Liver (tissue), 8 donors: ENCODE measurements at regions not wholly inside any gene's neighbourhood (a gene's known extent, or its start where the extent isn't known, plus 50 kb on each side); places are given as distances from the start of the nearest gene placed in this dataset.

Experiments used
- DNase-seq: peaks from one replicate; pipeline ENCODE4 v3.0.0-alpha.2; 2017; ENCODE audit warnings: low spot score
- H3K27ac ChIP-seq, 2 donors: one replicate each; pipeline ENCODE4 v1.7.0; 2013; ENCODE audit warnings: inconsistent platforms in 2 of 2, low read length in 2 of 2, control low read depth in 1 of 2, low read depth in 1 of 2, mild to moderate bottlenecking in 1 of 2
- H3K27me3 ChIP-seq, 4 donors: one replicate each; pipeline versions ENCODE4 v1.6.1 to v1.7.0; 2013; ENCODE audit warnings: low read length in 3 of 4, inconsistent platforms in 1 of 4, mild to moderate bottlenecking in 1 of 4, moderate library complexity in 1 of 4; ENCODE audit not compliant: control insufficient read depth in 4 of 4, insufficient read depth in 4 of 4
- H3K36me3 ChIP-seq, 4 donors: one replicate each; pipeline versions ENCODE4 v1.6.1 to v1.7.0; 2013; ENCODE audit warnings: low read length in 3 of 4, mild to moderate bottlenecking in 3 of 4, low read depth in 1 of 4, moderate library complexity in 1 of 4; ENCODE audit not compliant: control insufficient read depth in 4 of 4, insufficient read depth in 3 of 4
- H3K4me1 ChIP-seq, 4 donors: one replicate each; pipeline versions ENCODE4 v1.6.1 to v1.7.0; 2013; ENCODE audit warnings: low read length in 3 of 4, mild to moderate bottlenecking in 3 of 4, moderate library complexity in 1 of 4; ENCODE audit not compliant: control insufficient read depth in 4 of 4, insufficient read depth in 4 of 4
- H3K4me3 ChIP-seq, 3 donors: one replicate each; pipeline versions ENCODE4 v1.6.1 to v1.7.0; 2013; ENCODE audit warnings: low read length in 3 of 3, control low read depth in 1 of 3, low read depth in 1 of 3, mild to moderate bottlenecking in 1 of 3
- H3K9ac ChIP-seq, 2 donors: one replicate each; pipeline ENCODE4 v1.7.0; 2013; ENCODE audit warnings: low read length in 2 of 2, mild to moderate bottlenecking in 2 of 2, moderate library complexity in 2 of 2, control low read depth in 1 of 2, low read depth in 1 of 2
- H3K9me3 ChIP-seq, 4 donors: one replicate each; pipeline versions ENCODE4 v1.6.1 to v1.7.0; 2013; ENCODE audit warnings: low read length in 3 of 4; ENCODE audit not compliant: control insufficient read depth in 4 of 4
- ATF3 ChIP-seq: IDR thresholded peaks from 2 replicates; pipeline ENCODE4 v1.6.1; 2016; ENCODE audit warnings: antibody characterized with exemption
- CTCF ChIP-seq: fragments of 150-350 bp; IDR thresholded peaks from 2 replicates; pipeline ENCODE4 v1.5.1; 2017; ENCODE audit warnings: improper control_type of control experiment, low read depth, low read length; ENCODE audit not compliant: missing input control
- EGR1 ChIP-seq, 2 donors: IDR thresholded peaks; 2 replicates each; pipeline ENCODE4 v1.6.1; 2016 to 2018; ENCODE audit warnings: antibody characterized with exemption in 2 of 2, low read depth in 2 of 2
- FOXA1 ChIP-seq: IDR thresholded peaks from 2 replicates; pipeline ENCODE4 v1.6.1; 2016; ENCODE audit warnings: antibody characterized with exemption
- FOXA2 ChIP-seq: IDR thresholded peaks from 2 replicates; pipeline ENCODE4 v1.6.1; 2016; ENCODE audit warnings: antibody characterized with exemption
- GABPA ChIP-seq, 2 donors: IDR thresholded peaks in 1 of 2; conservative IDR thresholded peaks in 1 of 2; 2 replicates each; pipeline ENCODE4 v1.6.1; 2016; ENCODE audit warnings: antibody characterized with exemption in 2 of 2, mild to moderate bottlenecking in 1 of 2, moderate library complexity in 1 of 2
- HNF4A ChIP-seq, 2 donors: conservative IDR thresholded peaks; 2 replicates each; pipeline ENCODE4 v1.6.1; 2016; ENCODE audit warnings: antibody characterized with exemption in 2 of 2, mild to moderate bottlenecking in 2 of 2
- HNF4G ChIP-seq: IDR thresholded peaks from 2 replicates; pipeline ENCODE4 v1.6.1; 2016; ENCODE audit warnings: antibody characterized with exemption
- JUND ChIP-seq, 2 donors: IDR thresholded peaks; 2 replicates each; pipeline ENCODE4 v1.6.1; 2016; ENCODE audit warnings: antibody characterized with exemption in 2 of 2
- MAX ChIP-seq: IDR thresholded peaks from 2 replicates; pipeline ENCODE4 v1.6.1; 2016; ENCODE audit warnings: antibody characterized with exemption
- NR2F2 ChIP-seq: IDR thresholded peaks from 2 replicates; pipeline ENCODE4 v1.6.1; 2016; ENCODE audit warnings: antibody characterized with exemption
- RAD21 ChIP-seq, 2 donors: IDR thresholded peaks; 2 replicates each; pipeline ENCODE4 v1.6.1; 2016; ENCODE audit warnings: antibody characterized with exemption in 2 of 2, mild to moderate bottlenecking in 2 of 2
- REST ChIP-seq: IDR thresholded peaks from 2 replicates; pipeline ENCODE4 v1.6.1; 2016; ENCODE audit warnings: antibody characterized with exemption, mild to moderate bottlenecking
- RXRA ChIP-seq, 2 donors: IDR thresholded peaks; 2 replicates each; pipeline ENCODE4 v1.6.1; 2017 to 2018; ENCODE audit warnings: antibody characterized with exemption in 2 of 2, mild to moderate bottlenecking in 1 of 2
- SP1 ChIP-seq: IDR thresholded peaks from 2 replicates; pipeline ENCODE4 v1.6.1; 2018; ENCODE audit warnings: antibody characterized with exemption, mild to moderate bottlenecking
- TAF1 ChIP-seq: conservative IDR thresholded peaks from 2 replicates; pipeline ENCODE4 v1.6.1; 2016; ENCODE audit warnings: antibody characterized with exemption, mild to moderate bottlenecking
- YY1 ChIP-seq: IDR thresholded peaks from 2 replicates; pipeline ENCODE4 v1.6.1; 2016; ENCODE audit warnings: antibody characterized with exemption, mild to moderate bottlenecking
- ZBTB33 ChIP-seq: IDR thresholded peaks from 2 replicates; pipeline ENCODE4 v1.6.1; 2016; ENCODE audit warnings: antibody characterized with exemption
- WGBS: extraction: QIAGEN DNeasy Blood & Tissue Kit; methylation state at CpG from one replicate; pipeline ENCODE4 v1.1.7; 2013; 5-methylcytosine and 5-hydroxymethylcytosine counted together
- donor health status: healthy.
- donor health status: healthy.
- donor health status: healthy.
- donor health status: healthy.
- donor health status: healthy.

GRCh38 chr1:193321242-193321840 is 134.9 kb upstream of the B3GALT2 start:
- Histone ChIP-seq H3K27ac (no peak overlapping the region), H3K27me3 (no peaks in the 10 kb centered on the region), H3K4me3 (no peak overlapping the region), H3K36me3 (no peaks in the 10 kb centered on the region), H3K4me1 (no peaks in the 10 kb centered on the region), H3K9ac (no peak overlapping the region), H3K9me3 (peaks cover 0 to 4% (median 0%) of the 10 kb centered on the region in 4 donors)
- DNase-seq = no peak
- 89% methylated on average over 2 of the region's 2 CpGs for WGBS
- no peak for TF ChIP-seq HNF4G
- no peak for TF ChIP-seq JUND (IDR thresholded peaks at IDR 0.05)
- no peak for TF ChIP-seq FOXA2

- TF ChIP-seq SP1 (no peak), CTCF (no peak), HNF4G (no peak), RAD21 (IDR thresholded peaks at IDR 0.05) (no peak), NR2F2 (no peak), MAX (no peak), TAF1 (no peak), ZBTB33 (no peak), FOXA1 (no peak), EGR1 (IDR thresholded peaks at IDR 0.05; ENCODE audit: low read depth in 2 of 2) (no peak), GABPA (IDR thresholded peaks at IDR 0.05 in 1 of 2, conservative IDR thresholded peaks at IDR 0.05 in 1 of 2) (no peak), YY1 (no peak), HNF4A (conservative IDR thresholded peaks at IDR 0.05) (no peak), ATF3 (no peak), REST (no peak), FOXA2 (no peak), JUND (IDR thresholded peaks at IDR 0.05) (no peak), RXRA (IDR thresholded peaks at IDR 0.05) (no peak)
These were observed 133.9 kb upstream of the B3GALT2 start for GRCh38 chr1:193320270-193320669.

More at GRCh38 chr1:193320270-193320669, 133.9 kb upstream of the B3GALT2 start:
- Histone ChIP-seq H3K27ac (no peak overlapping the region), H3K27me3 (no peaks in the 10 kb centered on the region), H3K4me1 (no peaks in the 10 kb centered on the region), H3K9me3 (peaks cover 0 to 4% (median 0%) of the 10 kb centered on the region in 4 donors), H3K9ac (no peak overlapping the region), H3K36me3 (no peaks in the 10 kb centered on the region), H3K4me3 (no peak overlapping the region)
- DNase-seq = no peak
- WGBS = 74% methylated on average over 2 of the region's 2 CpGs
